K562 (cell line): ENCODE measurements at regions not wholly inside any gene's neighbourhood (a gene's known extent, or its start where the extent isn't known, plus 50 kb on each side); places are given as distances from the start of the nearest gene placed in this dataset.

Experiments
- ATAC-seq: fragments of 200-7000 bp; cut with Tn5 transposase; 3 replicates; pipeline ENCODE4 v1.9.1; 2020; ENCODE audit warnings: moderate library complexity
- BruUV-seq: library from RNA; stranded (reverse); fragments of 400-500 nt; replicated peaks from 2 replicates; lab custom pipeline; 2021; lab: Mats Ljungman, UMichigan
- CTCF ChIA-PET: fragments of 300-600 bp; formaldehyde crosslinking; extraction: SDS; loops from one replicate; lab custom pipeline; 2021; ENCODE audit warnings: low intra/inter-chr PET ratio; lab: Yijun Ruan, JAX
- POLR2A ChIA-PET: fragments of 300-600, 350-650 bp; sonication (Branson Sonifier 250); formaldehyde crosslinking; extraction: SDS; loops from one replicate; lab custom pipeline; 2021; ENCODE audit warnings: antibody characterized with exemption, inconsistent platforms; lab: Yijun Ruan, JAX
- DNase-seq, 4 experiments: peaks; one replicate each; pipeline versions ENCODE4 v3.0.0 to v3.0.0-alpha.2; 2011 to 2018; ENCODE audit warnings: low spot score in 3 of 4, mixed read lengths in 3 of 4; ENCODE audit errors: extremely low read depth in 1 of 4
- FAIRE-seq: peaks from 2 replicates; lab custom pipeline; 2011; peaks lifted over from hg19 to GRCh38; lab: Jason Lieb, UNC
- H2AFZ ChIP-seq: 2 replicates; pipeline ENCODE4 v1.6.0; 2011; ENCODE audit warnings: low read depth, low read length, control low read depth, inconsistent platforms
- H3K27ac ChIP-seq: fragments of 200-600 bp; 3 replicates; pipeline ENCODE4 v1.8.0; 2011; ENCODE audit warnings: low read depth, mild to moderate bottlenecking, control low read depth, inconsistent platforms, low read length, moderate library complexity, mixed read lengths; ENCODE audit errors: extremely low read depth
- H3K27me3 ChIP-seq, 2 experiments: fragments of 300-600 bp in 1 of 2; 2 replicates in 1 of 2; 3 replicates in 1 of 2; pipeline versions ENCODE4 v1.6.0 to v1.8.0; 2011; ENCODE audit warnings: inconsistent platforms in 2 of 2, low read length in 2 of 2, mild to moderate bottlenecking in 1 of 2, mixed read lengths in 1 of 2, moderate library complexity in 1 of 2; ENCODE audit not compliant: control insufficient read depth in 2 of 2, insufficient read depth in 2 of 2
- H3K36me3 ChIP-seq: fragments of 300-600 bp; 3 replicates; pipeline ENCODE4 v1.8.0; 2011; ENCODE audit warnings: mild to moderate bottlenecking, low read length, inconsistent platforms; ENCODE audit not compliant: control insufficient read depth, insufficient read depth
- H3K4me1 ChIP-seq, 2 experiments: fragments of 200-600 bp in 1 of 2; replicated peaks in 1 of 2; 2 replicates in 1 of 2; 3 replicates in 1 of 2; pipeline versions ENCODE4 v1.5.1 to v1.8.0; 2011; ENCODE audit warnings: inconsistent platforms in 2 of 2, low read length in 2 of 2, mild to moderate bottlenecking in 1 of 2, mixed read lengths in 1 of 2, moderate library complexity in 1 of 2; ENCODE audit not compliant: control insufficient read depth in 2 of 2, insufficient read depth in 2 of 2
- H3K4me2 ChIP-seq: 2 replicates; pipeline ENCODE4 v1.6.1; 2011; ENCODE audit warnings: low read length, control low read depth, inconsistent platforms, mixed read lengths; ENCODE audit not compliant: insufficient read depth
- H3K4me3 ChIP-seq: fragments of 200-600 bp; sonication (generic), shearing (Covaris generic); 2 replicates; pipeline ENCODE4 v1.5.1; 2016; ENCODE audit warnings: control low read depth, inconsistent platforms
- H3K79me2 ChIP-seq: fragments of 200-600 bp; 3 replicates; pipeline ENCODE4 v1.8.0; 2011; ENCODE audit warnings: low read length, inconsistent platforms; ENCODE audit not compliant: control insufficient read depth, insufficient read depth
- H3K9ac ChIP-seq, 2 experiments: 2 replicates each; pipeline versions ENCODE4 v1.6.0 to v1.6.1; 2011; ENCODE audit warnings: low read depth in 2 of 2, low read length in 2 of 2, control low read depth in 1 of 2, inconsistent platforms in 1 of 2, mild to moderate bottlenecking in 1 of 2, mixed read lengths in 1 of 2; ENCODE audit not compliant: insufficient read depth in 1 of 2
- H3K9me1 ChIP-seq: one replicate; pipeline ENCODE4 v1.6.0; 2011; ENCODE audit warnings: inconsistent platforms, mild to moderate bottlenecking, low read length, moderate library complexity; ENCODE audit not compliant: control insufficient read depth, insufficient read depth
- H3K9me3 ChIP-seq: replicated peaks from 2 replicates; pipeline ENCODE4 v1.5.1; 2011; ENCODE audit warnings: low read depth, low read length, inconsistent platforms; ENCODE audit not compliant: control insufficient read depth, insufficient read depth
- H4K20me1 ChIP-seq: replicated peaks from 2 replicates; pipeline ENCODE4 v1.6.1; 2011; ENCODE audit warnings: low read length, inconsistent platforms, mixed read lengths; ENCODE audit not compliant: control insufficient read depth, insufficient read depth
- BMI1 ChIP-seq: fragments of 150-350 bp; IDR thresholded peaks from 2 replicates; pipeline ENCODE4 v1.6.1; 2014; ENCODE audit warnings: low read length
- BRD4 ChIP-seq: fragments of 200-600 bp; sonication (generic); IDR thresholded peaks from 2 replicates; pipeline ENCODE4 v1.6.1; 2017; ENCODE audit warnings: inconsistent platforms
- HES1 ChIP-seq: fragments of 450-650 bp; IDR thresholded peaks from 2 replicates; pipeline ENCODE4 v1.6.1; 2016; ENCODE audit warnings: low read depth, mild to moderate bottlenecking, moderate library complexity
- ZNF77 ChIP-seq: fragments of 250-450 bp; sonication (Bioruptor Pico); IDR thresholded peaks from 2 replicates; pipeline ENCODE4 v1.5.0; 2020
- WGBS: fragments of 100-300 bp; shearing (Covaris generic); methylation state at CpG from one replicate; pipeline ENCODE4 v1.1.6; 2016; ENCODE audit warnings: low coverage, mixed read lengths; ENCODE audit not compliant: insufficient coverage; ENCODE audit errors: missing lambda C conversion rate; 5-methylcytosine and 5-hydroxymethylcytosine counted together
- in situ Hi-C: fragments of 300-500 bp; cut with MboI; formaldehyde crosslinking; loops from 4 replicates; pipeline ENCODE4 v1.15.0; 2018; ENCODE audit warnings: inconsistent platforms, mixed read lengths
- intact Hi-C: fragments of 100-400 bp; cut with micrococcal nuclease; formaldehyde crosslinking; loops from 2 replicates; pipeline ENCODE4 v1.14.2; 2022
- TF ChIP-seq, protein P1 (sequence below): fragments of 450-650 bp; IDR thresholded peaks from 2 replicates; pipeline ENCODE4 v1.7.0; 2016; ENCODE audit warnings: borderline replicate concordance

GRCh38 chr4:83201761-83202160 is 82.8 kb downstream of the COQ2 start:
- ChIA-PET POLR2A (no interaction called here), CTCF (no interaction called here)
- intact Hi-C loops = no loop called here
- Histone ChIP-seq H3K9me3 (no peaks in the 10 kb centered on the region), H3K36me3 (no peaks in the 10 kb centered on the region), H3K4me3 (no peak overlapping the region), H4K20me1 (no peaks in the 10 kb centered on the region), H3K4me1 (no peaks in the 10 kb centered on the region), H3K27ac (no peak overlapping the region), H3K9ac (no peak overlapping the region), H2AFZ (no peak overlapping the region), H3K79me2 (no peaks in the 10 kb centered on the region), H3K9me1 (no peaks in the 10 kb centered on the region), H3K4me2 (no peak overlapping the region), H3K27me3 (no peaks in the 10 kb centered on the region; a peak in 1 of 5 replicates)
- BruUV-seq = no TSS peak
- 4% methylated on average over 4 of the region's 4 CpGs for WGBS
- in situ Hi-C loops = no loop called here
- FAIRE-seq (no peak), ATAC-seq (no peak), DNase-seq (no peak)
- no peak for TF ChIP-seq ZNF77 (CRISPR knock-in tag)
- TF ChIP-seq BMI1 = no peak
- TF ChIP-seq, protein P1, sequence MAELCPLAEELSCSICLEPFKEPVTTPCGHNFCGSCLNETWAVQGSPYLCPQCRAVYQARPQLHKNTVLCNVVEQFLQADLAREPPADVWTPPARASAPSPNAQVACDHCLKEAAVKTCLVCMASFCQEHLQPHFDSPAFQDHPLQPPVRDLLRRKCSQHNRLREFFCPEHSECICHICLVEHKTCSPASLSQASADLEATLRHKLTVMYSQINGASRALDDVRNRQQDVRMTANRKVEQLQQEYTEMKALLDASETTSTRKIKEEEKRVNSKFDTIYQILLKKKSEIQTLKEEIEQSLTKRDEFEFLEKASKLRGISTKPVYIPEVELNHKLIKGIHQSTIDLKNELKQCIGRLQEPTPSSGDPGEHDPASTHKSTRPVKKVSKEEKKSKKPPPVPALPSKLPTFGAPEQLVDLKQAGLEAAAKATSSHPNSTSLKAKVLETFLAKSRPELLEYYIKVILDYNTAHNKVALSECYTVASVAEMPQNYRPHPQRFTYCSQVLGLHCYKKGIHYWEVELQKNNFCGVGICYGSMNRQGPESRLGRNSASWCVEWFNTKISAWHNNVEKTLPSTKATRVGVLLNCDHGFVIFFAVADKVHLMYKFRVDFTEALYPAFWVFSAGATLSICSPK = no peak
- TF ChIP-seq HES1 = no peak
- no peak for TF ChIP-seq BRD4
